ENCODE measurements at regions not wholly inside any gene's neighbourhood (a gene's known extent, or its start where the extent isn't known, plus 50 kb on each side); places are given as distances from the start of the nearest gene placed in this dataset.

DNA sequence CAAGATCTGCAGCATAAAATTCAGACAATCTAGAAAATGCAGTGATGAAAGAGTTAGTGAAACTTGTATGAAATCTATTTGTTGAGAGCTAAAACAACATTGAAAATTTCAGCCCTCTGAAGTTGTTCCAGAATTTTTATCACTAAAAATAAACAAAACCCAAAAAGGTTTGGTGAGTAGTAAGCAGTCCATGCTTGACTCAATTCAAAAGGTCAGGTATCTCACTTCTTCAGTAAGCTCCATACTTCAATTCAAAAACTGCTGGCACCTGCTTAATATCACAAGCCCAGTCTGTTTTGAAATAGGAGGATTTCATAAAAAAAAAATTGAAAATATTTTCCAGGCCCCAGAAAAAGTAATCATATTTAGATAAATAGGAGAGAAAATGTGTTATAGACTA, 894.4 kb downstream of the SLITRK5 start:
- no peak for DNase-seq

DNA sequence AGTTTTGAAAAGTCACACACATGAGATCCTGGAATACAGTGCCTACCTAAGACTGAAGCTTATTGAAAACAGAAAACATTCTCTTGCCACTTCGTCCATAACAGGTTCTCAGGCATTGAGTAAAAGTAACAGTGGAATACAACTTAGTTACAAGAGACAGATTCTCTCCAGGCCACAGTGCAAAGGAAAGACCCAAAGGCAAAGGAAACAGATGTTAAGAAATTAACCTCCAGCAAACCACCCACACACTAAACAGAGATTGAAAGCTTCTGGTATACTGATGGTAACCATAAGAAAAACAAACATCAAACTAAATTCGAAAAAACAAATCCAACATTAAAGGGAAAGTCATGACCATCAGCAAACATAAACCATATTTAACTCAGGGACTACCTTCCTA, 914.7 kb downstream of the SLITRK5 start:
- DNase-seq: no peak

DNA sequence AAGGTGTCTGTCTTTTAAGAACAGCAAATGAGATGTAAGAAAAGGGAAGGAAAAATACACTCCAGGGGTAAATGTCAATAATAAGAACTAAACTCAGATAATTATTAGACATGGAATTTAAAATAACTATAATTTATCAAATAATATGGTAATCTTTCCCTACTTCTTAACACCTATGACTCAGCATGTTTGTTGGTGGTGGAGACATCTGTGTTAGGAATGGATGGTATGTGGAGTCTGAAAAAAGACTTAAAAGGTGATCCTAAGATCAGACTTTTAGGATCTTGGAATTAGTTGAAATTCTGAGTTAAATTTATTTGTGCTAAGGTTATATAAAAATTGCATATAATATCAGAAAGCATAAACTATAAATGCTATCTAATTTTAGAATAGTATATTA, 915.1 kb downstream of the SLITRK5 start:
- no peak for DNase-seq

DNA sequence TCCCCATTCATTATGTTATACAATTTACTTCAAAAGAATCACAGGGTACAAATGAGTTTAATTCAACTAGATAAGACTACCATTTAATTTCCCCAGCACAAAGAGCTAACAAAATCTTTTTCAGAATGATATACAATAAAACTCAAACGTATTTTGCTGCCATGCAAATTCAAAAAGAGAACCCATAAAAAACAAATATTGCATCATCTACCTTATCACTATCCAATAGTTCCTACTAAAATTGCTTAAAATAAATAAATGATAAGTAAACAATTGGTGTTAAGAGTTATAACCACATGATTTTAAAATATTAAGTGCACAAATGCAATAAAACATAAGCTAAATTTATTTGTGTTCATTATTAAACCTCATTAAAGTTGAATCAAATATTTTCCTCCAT, 919.4 kb downstream of the SLITRK5 start:
- DNase-seq: no peak

DNA sequence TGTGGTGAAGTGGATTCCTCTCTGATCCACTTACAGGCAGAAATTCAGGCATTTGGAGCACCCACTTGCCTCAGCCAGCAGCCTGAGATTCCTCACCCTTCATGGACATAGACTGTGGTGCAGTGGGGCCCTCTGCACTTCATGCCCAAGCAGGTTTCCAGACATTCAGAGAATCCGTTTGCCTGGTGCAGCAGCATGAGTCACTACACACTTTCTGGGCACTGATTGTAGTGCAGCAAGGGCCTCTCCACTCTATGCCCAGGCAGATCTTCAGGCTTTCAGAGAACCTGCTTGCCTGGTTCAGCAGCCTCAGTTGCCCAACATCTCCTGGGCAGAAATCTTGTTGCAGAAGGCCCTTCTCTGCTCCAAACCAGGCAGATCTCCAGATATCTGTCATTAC, 920.9 kb downstream of the SLITRK5 start:
- DNase-seq: no peak

DNA sequence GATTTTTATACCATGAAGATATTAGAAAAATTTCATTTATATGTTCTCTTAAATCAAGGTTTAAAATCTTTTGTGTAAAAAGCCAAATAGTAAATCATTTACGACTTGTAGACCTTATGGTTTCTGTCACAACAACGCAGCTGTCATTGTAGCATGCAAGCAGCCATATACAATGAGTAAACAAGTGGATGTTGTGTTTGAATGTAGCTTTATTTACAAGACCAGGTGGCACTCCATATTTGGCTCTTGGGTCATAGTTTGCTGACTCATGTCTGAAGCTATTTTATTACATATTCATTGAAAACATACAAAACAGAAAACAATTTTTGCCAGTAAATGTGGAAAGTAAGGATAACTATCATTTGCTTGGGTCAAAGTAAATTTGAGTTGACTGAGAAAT, 930.8 kb downstream of the SLITRK5 start:
- no peak for DNase-seq

DNA sequence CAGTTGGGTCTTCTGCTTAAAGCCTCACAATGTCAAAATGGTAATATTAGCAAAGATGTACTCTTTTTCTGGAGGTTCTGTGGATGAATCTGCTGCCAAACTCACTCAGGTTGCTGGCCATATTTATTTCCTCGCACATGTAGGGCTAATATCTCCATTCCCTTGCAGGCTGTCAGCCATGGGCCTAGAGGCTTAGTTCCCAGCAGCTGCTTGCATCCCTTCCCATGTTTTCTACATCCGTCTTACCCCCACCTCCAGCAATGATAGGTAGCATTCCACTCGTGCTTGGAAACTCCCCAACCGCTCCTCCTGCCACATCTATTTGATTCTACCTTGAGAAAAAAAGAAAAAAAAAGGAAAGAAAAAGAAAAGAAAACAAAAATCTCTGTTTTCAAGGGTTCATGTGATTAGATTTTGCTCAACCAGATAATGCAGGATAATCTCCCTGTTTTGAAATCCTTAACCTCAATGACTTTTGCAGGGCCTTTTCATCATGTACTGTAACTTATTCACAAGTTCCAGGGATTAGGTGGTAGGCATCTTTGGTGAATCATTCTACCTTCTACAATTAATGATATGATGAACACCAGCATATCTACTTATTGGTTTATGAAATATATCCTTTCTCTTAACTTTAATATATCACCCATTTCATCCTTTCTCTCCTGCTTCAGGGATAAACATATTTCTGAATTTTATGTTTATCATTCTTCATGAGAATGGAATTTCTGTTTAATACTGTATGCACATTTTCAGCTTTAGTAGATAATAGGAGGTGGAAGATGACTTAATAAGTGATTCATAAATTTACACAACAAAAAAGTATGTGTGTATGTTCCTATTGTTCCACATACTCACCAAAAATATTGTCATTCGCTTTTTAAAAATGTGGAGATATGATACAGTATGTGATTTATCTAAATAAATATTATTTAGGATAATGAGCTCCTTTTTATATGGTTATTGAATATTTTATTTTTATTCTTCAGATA, 931.9 kb downstream of the SLITRK5 start:
- no peak for DNase-seq

DNA sequence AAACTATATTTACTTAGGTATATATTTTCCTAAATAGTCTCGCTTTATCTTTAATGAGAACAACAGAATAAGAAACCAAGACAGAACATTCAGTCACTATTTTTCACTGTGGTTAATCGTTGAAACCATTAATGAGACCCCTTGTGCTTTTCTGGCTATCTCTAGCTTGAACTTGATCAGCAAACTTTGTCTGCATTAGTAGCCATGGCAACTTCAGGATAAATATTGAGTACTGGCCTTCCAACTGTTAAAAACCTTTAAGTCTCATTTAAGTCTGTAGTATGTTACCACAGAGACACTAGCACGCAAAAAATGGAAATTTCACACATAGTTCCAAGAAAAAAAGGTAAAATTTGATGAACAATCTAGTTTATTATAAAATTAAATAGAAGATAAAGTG, 946.0 kb downstream of the SLITRK5 start:
- no peak for DNase-seq

DNA sequence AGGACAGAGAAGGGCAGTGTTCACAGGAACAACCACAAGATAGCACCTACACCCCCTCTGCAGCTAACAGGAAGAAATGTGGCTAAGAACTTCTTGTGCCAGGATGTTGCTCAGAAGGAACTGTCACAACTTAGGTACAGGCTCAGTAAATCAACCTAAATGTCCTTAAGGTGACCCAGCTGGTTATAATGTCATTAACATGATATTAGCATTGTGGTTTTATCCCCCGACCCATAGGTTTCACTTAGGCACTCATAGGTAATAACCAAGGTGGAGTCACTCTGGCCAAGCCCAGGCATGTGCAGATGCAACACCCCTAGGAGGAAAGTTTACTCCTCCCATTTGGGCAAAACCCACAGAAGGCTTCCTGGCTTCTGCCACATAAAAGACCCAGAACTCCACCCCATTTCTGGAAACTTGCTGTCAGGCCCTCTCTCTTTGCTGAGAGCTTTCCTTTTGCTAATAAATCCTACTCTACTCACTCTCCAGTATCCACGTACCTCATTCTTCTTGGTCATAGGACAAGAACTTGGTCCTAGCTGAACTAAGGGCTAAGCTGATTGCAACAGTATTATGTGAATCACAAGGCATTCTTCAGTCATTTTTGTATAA, 951.3 kb downstream of the SLITRK5 start:
- no peak for DNase-seq

DNA sequence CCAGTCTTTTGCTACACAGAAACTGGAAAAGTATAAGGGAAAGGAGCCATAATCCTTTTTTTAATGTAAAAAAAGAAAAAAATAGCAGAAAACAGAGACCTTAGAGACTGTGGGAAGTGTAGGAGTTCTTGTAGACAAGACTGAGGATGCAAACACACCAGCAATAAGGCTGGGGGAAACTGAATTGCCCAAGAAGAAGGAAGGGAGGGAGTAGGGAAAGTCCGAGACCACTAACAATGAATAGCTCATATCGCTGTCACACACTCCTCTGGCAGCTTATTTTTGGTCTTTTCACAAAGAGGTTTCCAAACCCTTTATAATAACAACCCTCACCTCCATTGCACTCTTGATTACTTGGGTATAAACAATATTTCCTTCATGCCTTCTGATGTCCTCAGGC, 952.0 kb downstream of the SLITRK5 start:
- no peak for DNase-seq

DNA sequence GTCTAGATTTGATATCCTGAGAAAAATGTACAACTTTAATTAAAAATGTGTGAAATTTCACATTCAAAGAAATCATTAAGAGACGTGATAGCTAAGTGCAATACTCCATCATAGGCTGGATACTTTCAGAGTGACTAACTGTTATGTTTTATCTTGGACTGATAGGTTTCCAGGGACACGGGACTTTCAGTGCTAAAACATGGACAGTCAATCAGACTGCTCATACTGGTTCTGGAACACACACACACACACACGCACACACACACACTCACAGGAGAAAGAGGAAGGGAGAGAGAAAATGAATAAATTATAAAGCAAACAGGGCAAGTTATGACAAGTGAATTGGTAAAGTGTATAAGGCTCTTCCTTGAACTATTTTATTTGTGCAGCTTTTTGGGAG, 955.9 kb downstream of the SLITRK5 start:
- no peak for DNase-seq

DNA sequence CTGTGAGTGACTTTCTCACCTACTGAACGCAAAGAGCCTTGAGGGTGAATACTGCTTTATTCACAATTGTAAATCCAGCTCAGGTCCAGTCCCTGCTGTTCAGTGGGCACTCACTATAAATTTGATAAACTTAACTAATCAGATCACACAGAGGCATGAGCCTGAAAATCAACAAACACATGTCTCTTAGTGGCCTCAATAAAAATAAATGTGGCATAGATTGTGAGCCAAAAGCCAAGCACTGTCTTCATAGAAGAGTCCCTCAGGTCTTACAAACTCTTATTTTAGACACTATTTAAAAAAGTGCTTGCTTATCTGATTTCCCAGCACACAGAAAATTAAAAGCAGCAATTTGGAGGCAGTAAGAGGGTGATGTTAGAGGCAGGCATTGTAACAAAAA, 957.7 kb downstream of the SLITRK5 start:
- no peak for DNase-seq

DNA sequence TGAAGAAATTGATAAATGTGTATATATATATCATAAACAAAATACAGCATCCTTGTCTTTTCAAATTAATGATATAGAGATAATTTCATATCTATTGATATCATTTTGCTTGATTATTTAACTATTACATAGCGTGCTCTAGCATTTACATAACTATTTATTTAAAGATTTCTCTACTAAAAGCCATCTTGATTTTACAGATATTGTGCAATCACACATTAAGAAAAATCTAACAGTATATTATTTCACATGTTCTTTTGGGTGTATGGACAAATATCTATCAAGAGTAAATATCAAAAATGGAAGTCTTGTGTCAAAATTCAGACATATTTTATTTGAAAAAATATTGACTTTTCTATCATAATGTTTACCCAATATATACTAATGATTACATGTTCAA, 966.8 kb downstream of the SLITRK5 start:
- DNase-seq: no peak

DNA sequence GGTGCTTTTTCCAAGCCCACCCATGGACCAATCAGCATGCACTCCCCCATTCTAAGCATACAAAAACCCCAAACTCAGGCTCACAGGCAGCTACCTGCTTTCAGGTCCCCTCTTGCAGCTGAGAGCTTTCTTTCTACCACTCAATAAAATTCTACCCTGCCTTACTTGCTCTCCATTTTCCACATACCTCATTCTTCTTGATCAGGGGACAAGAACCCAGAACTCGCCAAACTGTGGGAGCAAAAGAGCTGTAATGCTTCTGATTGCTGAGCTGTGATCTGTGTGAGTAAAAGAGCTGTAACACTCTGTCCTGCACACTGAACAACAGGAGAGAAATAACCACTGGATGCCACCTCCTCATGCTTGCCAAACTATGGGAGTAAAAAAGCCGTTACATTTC, 972.1 kb downstream of the SLITRK5 start:
- no peak for DNase-seq

DNA sequence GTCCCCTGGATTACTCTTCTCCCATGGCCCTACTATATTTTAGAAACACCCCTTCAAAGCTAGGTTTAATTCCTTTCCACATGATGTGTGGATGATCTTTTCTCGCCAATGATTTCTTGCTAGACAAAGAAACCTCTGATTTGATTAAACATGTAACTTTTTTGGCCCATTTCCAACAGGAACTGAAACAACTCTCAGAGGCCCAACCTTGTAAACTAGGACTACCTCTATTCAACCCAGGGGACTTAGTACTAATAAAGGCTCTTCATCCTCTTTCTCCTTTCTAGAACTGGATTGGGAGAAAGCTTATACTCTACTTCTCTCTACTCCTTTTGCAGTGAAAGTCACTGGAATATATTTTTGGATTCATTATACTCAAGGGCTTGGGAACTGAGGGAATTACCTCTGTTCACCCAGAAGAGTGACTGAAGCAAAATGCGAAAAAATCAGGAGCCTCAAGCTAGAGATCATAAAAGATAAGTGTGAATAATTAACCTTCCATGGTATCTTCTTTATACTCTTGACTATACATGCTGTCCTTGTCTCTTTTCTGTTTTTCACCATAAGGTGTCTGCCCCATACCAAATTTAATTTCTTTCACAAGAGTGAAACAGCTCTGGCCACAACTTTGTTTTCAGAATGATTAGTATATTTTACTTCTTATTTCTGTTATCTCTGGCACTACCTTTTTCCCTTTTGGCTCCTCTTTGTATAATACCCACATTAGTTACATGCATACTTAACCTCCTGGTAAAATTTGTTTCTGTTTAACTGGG, 977.6 kb downstream of the SLITRK5 start:
- DNase-seq: no peak

DNA sequence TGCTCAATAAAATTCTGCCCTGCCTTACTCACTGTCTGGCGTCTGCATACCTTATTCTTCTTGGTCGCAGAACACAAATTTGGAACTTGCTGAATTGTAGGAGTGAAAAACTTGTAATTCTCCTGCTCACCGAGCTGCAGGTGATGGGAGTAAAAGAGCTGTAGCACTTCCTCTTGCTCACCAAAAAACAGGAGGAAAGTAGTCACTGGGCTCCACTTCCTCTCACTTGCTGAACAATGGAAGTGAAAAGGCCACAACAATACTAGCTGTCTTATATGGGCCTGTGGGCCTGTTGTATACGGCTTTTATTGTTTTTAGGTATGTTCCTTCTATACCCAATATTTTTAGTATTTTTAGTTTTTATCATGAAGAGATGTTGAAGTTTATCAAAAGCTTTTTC, 978.7 kb downstream of the SLITRK5 start:
- DNase-seq: no peak

DNA sequence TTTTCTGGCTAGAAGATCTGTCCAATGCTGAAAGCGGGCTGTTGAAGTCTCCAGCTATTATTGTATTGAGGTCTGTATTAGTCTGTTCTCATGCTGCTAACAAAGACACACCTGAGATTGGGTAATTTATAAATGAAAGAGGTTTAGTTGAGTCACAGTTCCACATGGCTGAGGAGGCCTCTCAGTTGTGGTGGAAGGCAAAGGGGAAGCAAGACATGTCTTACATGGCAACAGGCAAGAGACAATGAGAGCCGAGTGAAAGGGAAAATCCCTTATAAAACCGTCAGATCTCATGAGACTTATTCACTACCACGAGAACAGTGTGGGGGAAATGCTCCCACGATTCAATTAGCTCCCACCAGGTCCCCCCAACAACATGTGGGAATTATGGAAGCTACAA, 980.4 kb downstream of the SLITRK5 start:
- DNase-seq: no peak

DNA sequence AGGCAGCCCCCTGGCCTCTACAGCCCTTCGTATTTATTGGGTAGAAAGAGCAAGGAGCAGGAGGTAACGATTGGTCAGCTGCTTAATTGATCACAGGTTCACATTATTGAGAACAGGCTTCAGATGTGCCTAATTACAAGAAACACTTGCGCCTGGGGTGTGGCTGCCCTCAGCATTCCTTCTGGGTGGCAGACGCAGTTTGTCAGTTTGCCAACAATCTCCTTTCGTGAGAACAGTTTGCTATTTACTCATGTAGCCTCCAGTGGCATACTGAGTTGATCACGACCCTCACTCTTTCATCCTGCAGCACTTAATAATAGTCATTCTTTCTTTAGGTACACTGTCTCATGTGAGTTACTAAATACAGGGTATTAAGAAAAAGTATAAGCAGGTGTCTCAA, 985.6 kb downstream of the SLITRK5 start:
- no peak for DNase-seq

DNA sequence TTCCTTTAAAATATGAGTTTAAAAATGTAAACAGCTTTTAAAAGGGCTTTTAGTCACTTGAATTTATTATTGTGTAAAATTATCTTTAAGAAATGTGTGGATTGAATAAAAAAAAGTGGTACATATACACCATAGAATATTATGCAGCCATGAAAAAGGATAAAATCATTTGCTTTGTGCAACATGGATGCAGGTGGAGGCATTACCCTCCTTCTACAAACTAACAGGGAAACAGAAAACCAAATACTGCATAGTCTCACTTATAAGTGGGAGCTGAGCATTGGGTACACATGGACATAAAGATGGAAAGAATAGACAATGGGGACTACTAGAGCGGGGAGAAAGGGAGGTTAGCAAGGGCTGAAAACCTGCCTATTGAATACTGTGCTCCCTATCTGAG, 999.3 kb downstream of the SLITRK5 start:
- DNase-seq: no peak

DNA sequence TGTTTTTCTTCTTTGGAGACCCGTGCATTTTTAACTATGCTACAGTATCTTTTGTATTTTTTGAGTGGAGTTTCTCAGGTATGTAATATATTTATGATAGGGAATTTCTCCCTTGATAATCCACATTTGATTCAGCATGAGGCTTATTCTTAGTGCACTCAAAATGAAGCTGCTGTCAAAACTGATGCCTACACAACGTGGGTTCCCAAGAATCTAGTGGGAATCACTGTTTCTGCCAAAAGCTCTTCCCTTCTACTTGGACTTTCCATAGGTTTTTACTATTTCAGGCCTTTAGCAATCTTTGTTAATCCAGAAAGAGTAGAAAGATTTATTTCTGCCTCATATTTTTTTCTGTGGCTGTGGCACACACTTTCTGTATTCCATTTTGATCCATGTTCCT, 1003.7 kb downstream of the SLITRK5 start:
- DNase-seq: peak in 2 of 56 donors; percentile 3 to 4

DNA sequence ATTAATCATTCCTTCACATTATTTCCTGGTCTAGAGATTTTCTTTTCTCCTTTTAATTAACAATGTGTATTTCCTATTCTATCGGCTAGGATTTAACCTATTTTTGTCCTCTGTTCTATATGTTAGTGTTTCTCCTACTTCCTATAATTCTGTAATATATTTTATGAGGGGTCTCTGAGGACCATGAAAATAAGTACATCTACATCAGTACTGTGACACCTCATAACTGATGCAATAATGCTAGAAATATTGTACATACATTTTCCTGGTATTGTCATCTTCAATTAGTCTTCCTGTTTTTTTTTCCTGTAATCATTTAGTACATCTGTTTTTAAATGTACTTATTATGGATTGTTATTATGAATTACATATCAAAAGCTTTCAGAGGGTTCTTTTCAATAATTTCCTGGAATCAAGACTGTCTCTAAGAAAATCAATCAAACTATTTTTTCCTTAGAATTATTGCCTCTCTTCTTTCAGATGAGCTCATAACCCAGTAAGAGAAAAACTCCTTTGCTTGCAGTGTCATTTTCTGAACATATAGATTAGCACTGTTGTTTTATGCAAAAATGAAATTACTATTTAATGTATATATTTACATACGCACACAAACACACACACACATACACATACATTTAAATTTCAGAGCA, 1004.3 kb downstream of the SLITRK5 start:
- DNase-seq: no peak

DNA sequence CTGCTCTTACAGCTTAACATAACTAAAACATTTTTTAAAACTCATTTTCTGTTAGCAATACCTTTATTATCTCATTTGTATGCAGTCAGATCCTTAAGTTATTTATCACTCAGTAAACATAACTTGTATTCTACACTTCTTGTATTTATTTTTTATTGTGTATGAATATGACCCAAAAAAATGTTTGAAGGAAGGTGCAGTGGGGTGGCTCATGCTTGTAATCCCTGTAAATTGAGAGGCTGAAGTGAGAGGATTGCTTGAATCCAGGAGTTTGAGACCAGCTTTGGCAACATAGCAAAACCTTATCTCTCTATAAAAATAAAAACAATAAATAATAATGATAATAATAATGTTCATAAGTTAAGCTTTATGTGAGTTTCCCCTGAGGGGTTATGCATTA, 1004.8 kb downstream of the SLITRK5 start:
- DNase-seq: no peak
